ENCODE measurements at regions not wholly inside any gene's neighbourhood (a gene's known extent, or its start where the extent isn't known, plus 50 kb on each side); places are given as distances from the start of the nearest gene placed in this dataset.

GRCh38 chr15:53445531-53445930, 313.9 kb downstream of the WDR72 start:
- Histone ChIP-seq H3K4me1 (ENCODE audit: control insufficient read depth in 2 of 2, insufficient read depth in 1 of 2, low read depth in 1 of 2, low read length in 2 of 2) (peaks cover 0 to 4% of the 10 kb centered on the region in 2 donors), H3K18ac (ENCODE audit: low read length) (no peak overlapping the region), H4K91ac (ENCODE audit: low read depth, low read length, poor library complexity) (no peak overlapping the region), H2BK15ac (ENCODE audit: low read length) (no peak overlapping the region), H2AFZ (ENCODE audit: low read length) (no peak overlapping the region), H2AK5ac (ENCODE audit: low read depth, low read length) (no peak overlapping the region), H4K8ac (ENCODE audit: low read depth, low read length) (no peak overlapping the region), H3K4me3 (ENCODE audit: low read length in 2 of 2) (no peak overlapping the region), H3K79me1 (ENCODE audit: low read depth, low read length) (no peaks in the 10 kb centered on the region), H3K27ac (replicated peaks; ENCODE audit: low read length) (no peak overlapping the region), H3K27me3 (ENCODE audit: control insufficient read depth in 3 of 3, insufficient read depth in 3 of 3, low read depth in 1 of 3, low read length in 3 of 3) (peaks cover 0 to 62% (median 0%) of the 10 kb centered on the region in 3 experiments), H3K4ac (ENCODE audit: low read length) (no peak overlapping the region), H2BK5ac (ENCODE audit: low read length) (no peak overlapping the region), H3K4me2 (ENCODE audit: insufficient read depth, low read length, poor library complexity, severe bottlenecking) (no peak overlapping the region), H2BK120ac (ENCODE audit: low read depth, low read length) (no peak overlapping the region), H3K36me3 (replicated peaks in 1 of 2; ENCODE audit: control insufficient read depth in 2 of 2, insufficient read depth in 2 of 2, low read length in 2 of 2) (no peaks in the 10 kb centered on the region), H3K9me3 (replicated peaks in 1 of 2; ENCODE audit: control insufficient read depth in 2 of 2, insufficient read depth in 1 of 2, low read depth in 1 of 2, low read length in 2 of 2) (no peaks in the 10 kb centered on the region), H2BK12ac (ENCODE audit: low read length) (no peak overlapping the region), H3K14ac (ENCODE audit: low read length) (no peak overlapping the region), H3K9ac (ENCODE audit: low read depth, low read length, poor library complexity) (no peak overlapping the region), H3K23ac (ENCODE audit: low read depth, low read length, poor library complexity) (no peak overlapping the region)
- WGBS, 2 donors (ENCODE audit: extremely low coverage in 2 of 2, insufficient read length in 2 of 2, insufficient replicate concordance in 1 of 2): no CpG with 5 or more reads among the region's 7 CpGs
- no peak for DNase-seq (ENCODE audit: low spot score)

- H3K18ac ChIP-seq (ENCODE audit: low read length): no peak overlapping the region
- no peak overlapping the region for H3K4me3 ChIP-seq (ENCODE audit: low read length in 2 of 2)
Measured at GRCh38 chr15:53437985-53438841, 321.2 kb downstream of the WDR72 start.

GRCh38 chr15:53437366-53437765, 322.1 kb downstream of the WDR72 start:
- WGBS, 2 donors (ENCODE audit: extremely low coverage in 2 of 2, insufficient read length in 2 of 2, insufficient replicate concordance in 1 of 2): no CpG with 5 or more reads among the region's 2 CpGs
- Histone ChIP-seq H2BK5ac (ENCODE audit: low read length) (no peak overlapping the region), H3K4me3 (ENCODE audit: low read length in 2 of 2) (no peak overlapping the region), H2AK5ac (ENCODE audit: low read depth, low read length) (no peak overlapping the region), H3K14ac (ENCODE audit: low read length) (no peak overlapping the region), H2AFZ (ENCODE audit: low read length) (no peak overlapping the region), H3K4me2 (ENCODE audit: insufficient read depth, low read length, poor library complexity, severe bottlenecking) (no peak overlapping the region), H3K18ac (ENCODE audit: low read length) (no peak overlapping the region), H2BK12ac (ENCODE audit: low read length) (no peak overlapping the region), H3K79me1 (ENCODE audit: low read depth, low read length) (no peaks in the 10 kb centered on the region), H4K8ac (ENCODE audit: low read depth, low read length) (no peak overlapping the region), H3K4me1 (ENCODE audit: control insufficient read depth in 2 of 2, insufficient read depth in 1 of 2, low read depth in 1 of 2, low read length in 2 of 2) (peaks cover 5 to 6% of the 10 kb centered on the region in 2 donors), H3K27me3 (ENCODE audit: control insufficient read depth in 3 of 3, insufficient read depth in 3 of 3, low read depth in 1 of 3, low read length in 3 of 3) (peaks cover 0 to 12% (median 0%) of the 10 kb centered on the region in 3 experiments), H3K36me3 (replicated peaks in 1 of 2; ENCODE audit: control insufficient read depth in 2 of 2, insufficient read depth in 2 of 2, low read length in 2 of 2) (no peaks in the 10 kb centered on the region), H4K91ac (ENCODE audit: low read depth, low read length, poor library complexity) (no peak overlapping the region), H2BK120ac (ENCODE audit: low read depth, low read length) (no peak overlapping the region), H3K9ac (ENCODE audit: low read depth, low read length, poor library complexity) (no peak overlapping the region), H2BK15ac (ENCODE audit: low read length) (no peak overlapping the region), H3K4ac (ENCODE audit: low read length) (no peak overlapping the region), H3K27ac (replicated peaks; ENCODE audit: low read length) (no peak overlapping the region), H3K9me3 (replicated peaks in 1 of 2; ENCODE audit: control insufficient read depth in 2 of 2, insufficient read depth in 1 of 2, low read depth in 1 of 2, low read length in 2 of 2) (no peaks in the 10 kb centered on the region), H3K23ac (ENCODE audit: low read depth, low read length, poor library complexity) (no peak overlapping the region)
- no peak for DNase-seq (ENCODE audit: low spot score)

More at GRCh38 chr15:53437985-53438841, 321.2 kb downstream of the WDR72 start:
- H3K4me2 ChIP-seq (ENCODE audit: insufficient read depth, low read length, poor library complexity, severe bottlenecking): no peak overlapping the region
- no CpG with 5 or more reads among the region's 5 CpGs for WGBS, 2 donors (ENCODE audit: extremely low coverage in 2 of 2, insufficient read length in 2 of 2, insufficient replicate concordance in 1 of 2)
- no peak overlapping the region for H2AFZ ChIP-seq (ENCODE audit: low read length)
- no peaks in the 10 kb centered on the region for H3K36me3 ChIP-seq (replicated peaks in 1 of 2; ENCODE audit: control insufficient read depth in 2 of 2, insufficient read depth in 2 of 2, low read length in 2 of 2)
- H3K27me3 ChIP-seq (ENCODE audit: control insufficient read depth in 3 of 3, insufficient read depth in 3 of 3, low read depth in 1 of 3, low read length in 3 of 3): peaks cover 0 to 13% (median 0%) of the 10 kb centered on the region in 3 experiments
- peaks cover 5 to 6% of the 10 kb centered on the region in 2 donors for H3K4me1 ChIP-seq (ENCODE audit: control insufficient read depth in 2 of 2, insufficient read depth in 1 of 2, low read depth in 1 of 2, low read length in 2 of 2)
- no peak overlapping the region for H4K91ac ChIP-seq (ENCODE audit: low read depth, low read length, poor library complexity)
- no peak overlapping the region for H2BK5ac ChIP-seq (ENCODE audit: low read length)
- no peak overlapping the region for H3K14ac ChIP-seq (ENCODE audit: low read length)
- H2BK120ac ChIP-seq (ENCODE audit: low read depth, low read length): no peak overlapping the region
- no peak overlapping the region for H4K8ac ChIP-seq (ENCODE audit: low read depth, low read length)
- no peak overlapping the region for H3K23ac ChIP-seq (ENCODE audit: low read depth, low read length, poor library complexity)
- DNase-seq (ENCODE audit: low spot score): no peak
- no peaks in the 10 kb centered on the region for H3K79me1 ChIP-seq (ENCODE audit: low read depth, low read length)
- H2AK5ac ChIP-seq (ENCODE audit: low read depth, low read length): no peak overlapping the region
- H3K27ac ChIP-seq (replicated peaks; ENCODE audit: low read length): no peak overlapping the region
- H2BK12ac ChIP-seq (ENCODE audit: low read length): no peak overlapping the region
- H3K9me3 ChIP-seq (replicated peaks in 1 of 2; ENCODE audit: control insufficient read depth in 2 of 2, insufficient read depth in 1 of 2, low read depth in 1 of 2, low read length in 2 of 2): no peaks in the 10 kb centered on the region
- no peak overlapping the region for H3K4ac ChIP-seq (ENCODE audit: low read length)
- no peak overlapping the region for H2BK15ac ChIP-seq (ENCODE audit: low read length)
- H3K9ac ChIP-seq (ENCODE audit: low read depth, low read length, poor library complexity): no peak overlapping the region

GRCh38 chr15:53434174-53434678, 325.2 kb downstream of the WDR72 start:
- Histone ChIP-seq H3K4me2 (ENCODE audit: insufficient read depth, low read length, poor library complexity, severe bottlenecking) (no peak overlapping the region), H3K36me3 (replicated peaks in 1 of 2; ENCODE audit: control insufficient read depth in 2 of 2, insufficient read depth in 2 of 2, low read length in 2 of 2) (no peaks in the 10 kb centered on the region), H3K4ac (ENCODE audit: low read length) (no peak overlapping the region), H3K9me3 (replicated peaks in 1 of 2; ENCODE audit: control insufficient read depth in 2 of 2, insufficient read depth in 1 of 2, low read depth in 1 of 2, low read length in 2 of 2) (no peaks in the 10 kb centered on the region), H3K23ac (ENCODE audit: low read depth, low read length, poor library complexity) (no peak overlapping the region), H2BK15ac (ENCODE audit: low read length) (no peak overlapping the region), H3K4me1 (ENCODE audit: control insufficient read depth in 2 of 2, insufficient read depth in 1 of 2, low read depth in 1 of 2, low read length in 2 of 2) (peaks cover 5 to 6% of the 10 kb centered on the region in 2 donors), H2BK120ac (ENCODE audit: low read depth, low read length) (no peak overlapping the region), H3K18ac (ENCODE audit: low read length) (no peak overlapping the region), H2AK5ac (ENCODE audit: low read depth, low read length) (no peak overlapping the region), H3K14ac (ENCODE audit: low read length) (no peak overlapping the region), H4K8ac (ENCODE audit: low read depth, low read length) (no peak overlapping the region), H3K4me3 (ENCODE audit: low read length in 2 of 2) (no peak overlapping the region), H3K27ac (replicated peaks; ENCODE audit: low read length) (no peak overlapping the region), H3K9ac (ENCODE audit: low read depth, low read length, poor library complexity) (no peak overlapping the region), H3K79me1 (ENCODE audit: low read depth, low read length) (no peaks in the 10 kb centered on the region), H2BK12ac (ENCODE audit: low read length) (no peak overlapping the region), H4K91ac (ENCODE audit: low read depth, low read length, poor library complexity) (no peak overlapping the region), H3K27me3 (ENCODE audit: control insufficient read depth in 3 of 3, insufficient read depth in 3 of 3, low read depth in 1 of 3, low read length in 3 of 3) (peaks cover 0 to 9% (median 0%) of the 10 kb centered on the region in 3 experiments), H2AFZ (ENCODE audit: low read length) (no peak overlapping the region), H2BK5ac (ENCODE audit: low read length) (no peak overlapping the region)
- WGBS, 2 donors (ENCODE audit: extremely low coverage in 2 of 2, insufficient read length in 2 of 2, insufficient replicate concordance in 1 of 2): no CpG with 5 or more reads among the region's 4 CpGs
- DNase-seq (ENCODE audit: low spot score): no peak
